Right hindlimb (tissue), 1 donor: ENCODE measurements at regions not wholly inside any gene's neighbourhood (a gene's known extent, or its start where the extent isn't known, plus 50 kb on each side); places are given as distances from the start of the nearest gene placed in this dataset.
"Not testable (repeated sequence)": the region's sequence is repeated elsewhere in the genome, so short reads cannot be mapped to it uniquely, and the experiment has no call there.

Source experiments
- DNase-seq: peaks from one replicate; pipeline ENCODE4 v3.0.0-alpha.2; 2018

GRCh38 chr1:149279512-149279911 is 176.2 kb upstream of the NBPF9 start:
- not testable (repeated sequence) for DNase-seq

GRCh38 chr1:149284773-149285172 is 181.4 kb upstream of the NBPF9 start:
- not testable (repeated sequence) for DNase-seq

GRCh38 chr1:149285205-149285604 is 181.9 kb upstream of the NBPF9 start:
- DNase-seq: not testable (repeated sequence)

- not testable (repeated sequence) for DNase-seq
Measured at GRCh38 chr1:149285638-149286037, 182.3 kb upstream of the NBPF9 start.

GRCh38 chr1:149288580-149288979 is 185.2 kb upstream of the NBPF9 start:
- not testable (repeated sequence) for DNase-seq

GRCh38 chr1:149300478-149301218 is 174.2 kb upstream of the NBPF19 start:
- DNase-seq: not testable (repeated sequence)

GRCh38 chr1:149301282-149301681 is 173.6 kb upstream of the NBPF19 start:
- DNase-seq: not testable (repeated sequence)

- DNase-seq: not testable (repeated sequence)
Measured at GRCh38 chr1:149304796-149305195, 170.0 kb upstream of the NBPF19 start.

GRCh38 chr1:149307640-149308039 is 167.2 kb upstream of the NBPF19 start:
- not testable (repeated sequence) for DNase-seq

GRCh38 chr1:149314921-149315320 is 159.9 kb upstream of the NBPF19 start:
- DNase-seq: not testable (repeated sequence)

- not testable (repeated sequence) for DNase-seq
Measured at GRCh38 chr1:149320971-149321731, 153.7 kb upstream of the NBPF19 start.

- not testable (repeated sequence) for DNase-seq
Measured at GRCh38 chr1:149321732-149322016, 153.2 kb upstream of the NBPF19 start.

GRCh38 chr1:149330081-149330335 is 144.8 kb upstream of the NBPF19 start:
- not testable (repeated sequence) for DNase-seq

GRCh38 chr1:149336082-149336481 is 138.8 kb upstream of the NBPF19 start:
- not testable (repeated sequence) for DNase-seq

GRCh38 chr1:149338221-149338691 is 136.6 kb upstream of the NBPF19 start:
- not testable (repeated sequence) for DNase-seq

- not testable (repeated sequence) for DNase-seq
Measured at GRCh38 chr1:149338698-149339097, 136.1 kb upstream of the NBPF19 start.

GRCh38 chr1:149349448-149349847 is 125.4 kb upstream of the NBPF19 start:
- DNase-seq: not testable (repeated sequence)

- not testable (repeated sequence) for DNase-seq
Measured at GRCh38 chr1:149352205-149352604, 122.6 kb upstream of the NBPF19 start.

GRCh38 chr1:149354579-149354978 is 120.3 kb upstream of the NBPF19 start:
- DNase-seq: not testable (repeated sequence)

GRCh38 chr1:149355748-149356147 is 119.1 kb upstream of the NBPF19 start:
- DNase-seq: not testable (repeated sequence)

- DNase-seq: not testable (repeated sequence)
Measured at GRCh38 chr1:149356152-149356551, 118.7 kb upstream of the NBPF19 start.

- not testable (repeated sequence) for DNase-seq
Measured at GRCh38 chr1:149360351-149360750, 114.5 kb upstream of the NBPF19 start.

- not testable (repeated sequence) for DNase-seq
Measured at GRCh38 chr1:149361310-149361709, 113.5 kb upstream of the NBPF19 start.
